AG04449 (cell line): ENCODE measurements at regions not wholly inside any gene's neighbourhood (a gene's known extent, or its start where the extent isn't known, plus 50 kb on each side); places are given as distances from the start of the nearest gene placed in this dataset.

Experiments
- CTCF ChIA-PET: fragments of 350-600 bp; formaldehyde crosslinking; extraction: SDS; loops from one replicate; lab custom pipeline; 2021; ENCODE audit warnings: antibody characterized with exemption; lab: Yijun Ruan, JAX
- POLR2A ChIA-PET: fragments of 400-600, 350-600 bp; formaldehyde crosslinking; extraction: SDS; loops from one replicate; lab custom pipeline; 2020; ENCODE audit warnings: antibody characterized with exemption, inconsistent platforms; lab: Yijun Ruan, JAX
- DNase-seq: peaks from one replicate; pipeline ENCODE4 v3.0.0-alpha.2; 2010; ENCODE audit warnings: low read depth, low spot score
- H3K4me3 ChIP-seq: 2 replicates; pipeline ENCODE4 v1.5.1; 2011; ENCODE audit warnings: low read depth, mild to moderate bottlenecking, control low read depth, low read length
- TF ChIP-seq, protein P1 (sequence below): IDR thresholded peaks from one replicate; pipeline ENCODE4 v1.5.1; 2011; ENCODE audit warnings: mild to moderate bottlenecking, moderate library complexity, low read length, control low read depth, inconsistent platforms; ENCODE audit not compliant: insufficient read depth; ENCODE audit errors: missing control alignments

DNA sequence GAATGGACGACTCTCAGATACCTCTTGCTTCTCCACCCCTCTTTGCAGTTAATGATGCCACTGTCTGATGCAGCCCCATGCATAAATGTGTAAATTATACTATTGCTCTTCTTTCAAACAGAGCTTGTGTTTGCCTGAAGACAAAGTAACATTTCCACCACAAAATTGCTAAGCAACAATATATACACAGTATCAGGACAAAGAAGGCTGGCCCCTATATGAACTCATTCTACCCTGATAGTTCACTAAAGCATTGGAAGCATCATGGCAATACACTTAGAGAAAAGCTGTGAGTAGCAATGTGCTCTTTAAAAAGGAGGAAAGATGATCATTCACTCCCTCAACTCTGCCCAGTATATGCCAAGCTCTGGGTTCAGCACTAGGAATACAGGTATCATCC lies 427.0 kb upstream of the CPEB2 start:
- POLR2A ChIA-PET: no interaction called here
- DNase-seq: no peak
- CTCF ChIA-PET: no interaction called here
- no peak overlapping the region for H3K4me3 ChIP-seq
- TF ChIP-seq, protein P1, sequence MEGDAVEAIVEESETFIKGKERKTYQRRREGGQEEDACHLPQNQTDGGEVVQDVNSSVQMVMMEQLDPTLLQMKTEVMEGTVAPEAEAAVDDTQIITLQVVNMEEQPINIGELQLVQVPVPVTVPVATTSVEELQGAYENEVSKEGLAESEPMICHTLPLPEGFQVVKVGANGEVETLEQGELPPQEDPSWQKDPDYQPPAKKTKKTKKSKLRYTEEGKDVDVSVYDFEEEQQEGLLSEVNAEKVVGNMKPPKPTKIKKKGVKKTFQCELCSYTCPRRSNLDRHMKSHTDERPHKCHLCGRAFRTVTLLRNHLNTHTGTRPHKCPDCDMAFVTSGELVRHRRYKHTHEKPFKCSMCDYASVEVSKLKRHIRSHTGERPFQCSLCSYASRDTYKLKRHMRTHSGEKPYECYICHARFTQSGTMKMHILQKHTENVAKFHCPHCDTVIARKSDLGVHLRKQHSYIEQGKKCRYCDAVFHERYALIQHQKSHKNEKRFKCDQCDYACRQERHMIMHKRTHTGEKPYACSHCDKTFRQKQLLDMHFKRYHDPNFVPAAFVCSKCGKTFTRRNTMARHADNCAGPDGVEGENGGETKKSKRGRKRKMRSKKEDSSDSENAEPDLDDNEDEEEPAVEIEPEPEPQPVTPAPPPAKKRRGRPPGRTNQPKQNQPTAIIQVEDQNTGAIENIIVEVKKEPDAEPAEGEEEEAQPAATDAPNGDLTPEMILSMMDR: no peak

DNA sequence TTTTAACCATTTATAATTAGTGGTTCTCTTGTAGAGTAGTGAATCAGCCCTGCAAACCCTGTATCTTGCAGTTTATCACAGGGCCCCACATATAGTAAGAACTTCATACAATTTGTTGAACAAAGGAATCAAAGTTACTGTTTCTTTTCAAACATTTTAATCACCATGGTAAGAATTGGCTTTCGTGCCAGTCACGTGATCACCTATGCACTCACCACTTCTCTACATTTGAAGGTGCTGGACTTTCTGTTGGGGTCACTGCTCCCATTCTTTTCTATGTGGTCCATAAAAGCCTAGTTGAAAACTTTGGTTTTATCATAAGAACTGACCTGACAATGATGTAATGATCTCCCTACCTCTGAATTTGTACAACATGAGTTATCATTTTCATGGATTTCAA lies 426.4 kb upstream of the CPEB2 start:
- H3K4me3 ChIP-seq: no peak overlapping the region
- POLR2A ChIA-PET: no interaction called here
- CTCF ChIA-PET: no interaction called here
- no peak for DNase-seq
- TF ChIP-seq, protein P1: no peak

DNA sequence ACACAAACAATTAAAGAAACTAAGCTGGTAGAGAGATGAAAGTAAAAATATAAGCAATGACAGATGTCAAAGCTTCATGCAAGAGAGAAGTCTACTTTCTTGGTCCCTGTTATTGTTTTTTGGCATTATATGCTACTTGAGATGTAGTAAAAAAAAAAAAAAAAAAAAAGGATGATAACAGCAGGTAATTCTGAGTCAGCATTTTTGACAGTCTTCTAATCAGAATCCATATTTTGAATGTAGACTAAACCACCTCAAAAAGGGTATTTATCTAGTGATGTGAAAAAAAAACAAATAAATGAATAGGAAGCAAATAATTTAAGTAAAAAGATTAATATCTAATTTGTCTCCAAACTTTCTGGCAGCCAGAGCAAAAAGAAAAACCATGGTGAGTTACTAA lies 422.2 kb upstream of the CPEB2 start:
- no peak overlapping the region for H3K4me3 ChIP-seq
- no peak for DNase-seq
- CTCF ChIA-PET: no interaction called here
- POLR2A ChIA-PET: no interaction called here
- TF ChIP-seq, protein P1: no peak

DNA sequence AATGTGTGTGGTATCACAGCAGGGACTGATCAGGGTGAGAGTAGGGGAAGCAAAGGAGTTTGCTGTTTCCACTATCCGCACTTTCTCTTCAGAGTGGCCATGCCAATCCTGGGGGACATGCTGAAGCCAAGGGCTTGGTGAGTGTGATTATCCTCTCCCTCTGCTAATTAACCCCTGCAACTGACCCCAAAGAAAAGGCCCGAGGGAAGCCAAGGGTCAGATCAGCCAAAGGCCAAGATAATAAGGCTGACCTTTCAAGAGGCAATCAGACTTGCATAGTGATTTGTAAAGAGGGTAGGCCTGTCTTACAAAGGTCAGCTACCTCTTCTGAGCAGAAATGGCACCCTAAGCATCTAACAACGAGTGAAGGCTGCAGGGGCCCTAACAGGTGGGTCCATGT lies 420.5 kb upstream of the CPEB2 start:
- ChIA-PET CTCF (no interaction called here), POLR2A (no interaction called here)
- TF ChIP-seq, protein P1: no peak
- no peak overlapping the region for H3K4me3 ChIP-seq
- no peak for DNase-seq

DNA sequence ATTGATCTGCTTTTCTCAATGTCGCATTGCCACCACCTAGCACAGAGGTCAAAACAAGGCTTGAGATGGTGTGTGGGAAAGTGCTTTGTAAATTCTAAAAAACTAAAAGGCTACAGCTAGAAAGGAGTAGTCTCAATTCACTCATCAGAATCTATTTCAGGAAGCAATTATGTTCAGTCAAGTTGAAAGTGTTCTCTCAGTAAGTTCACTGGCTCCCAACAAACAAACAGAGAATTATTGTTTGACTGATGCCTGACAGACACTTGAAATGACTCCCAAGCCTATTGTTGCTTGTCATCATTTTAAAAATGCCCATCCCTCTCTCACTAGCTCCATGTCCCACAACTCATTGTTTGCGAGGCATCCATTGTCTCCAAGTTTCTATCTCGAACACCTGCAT lies 419.6 kb upstream of the CPEB2 start:
- TF ChIP-seq, protein P1: no peak
- ChIA-PET POLR2A (no interaction called here), CTCF (no interaction called here)
- no peak overlapping the region for H3K4me3 ChIP-seq
- DNase-seq: no peak

DNA sequence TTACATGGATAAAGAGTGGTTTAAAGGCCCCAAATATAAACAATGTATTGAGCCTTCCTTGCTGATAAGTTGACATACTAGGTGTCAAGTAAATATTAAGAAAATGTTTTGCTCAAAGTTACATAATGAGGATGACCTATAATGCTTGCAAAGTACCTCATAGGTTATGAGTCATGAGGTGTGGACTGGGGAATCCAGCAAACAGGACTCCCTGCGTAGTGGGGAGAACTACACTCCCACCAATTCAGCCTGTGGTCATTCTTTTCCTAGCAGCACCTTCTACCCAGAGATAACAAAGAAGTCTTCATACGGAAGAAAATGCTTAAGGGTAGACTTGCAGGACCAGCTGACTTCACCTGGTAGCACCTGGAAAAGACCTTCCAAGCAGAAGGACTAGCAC lies 418.9 kb upstream of the CPEB2 start:
- DNase-seq: no peak
- H3K4me3 ChIP-seq: no peak overlapping the region
- ChIA-PET CTCF (no interaction called here), POLR2A (no interaction called here)
- TF ChIP-seq, protein P1: no peak
